GM21825 (cell line): ENCODE measurements at regions not wholly inside any gene's neighbourhood (a gene's known extent, or its start where the extent isn't known, plus 50 kb on each side); places are given as distances from the start of the nearest gene placed in this dataset.
"Not testable (repeated sequence)": the region's sequence is repeated elsewhere in the genome, so short reads cannot be mapped to it uniquely, and the experiment has no call there.

Experiments
- ATAC-seq: cut with Tn5 transposase; IDR thresholded peaks from one replicate; pipeline ENCODE4 v1.9.1; 2021; ENCODE audit warnings: mild to moderate bottlenecking, moderate library complexity; ENCODE audit not compliant: unreplicated experiment

- no peak for ATAC-seq
Measured at GRCh38 chr18:76721207-76721996, 101.0 kb upstream of the ZNF236 start.

GRCh38 chr18:76720683-76721082, 101.7 kb upstream of the ZNF236 start:
- ATAC-seq = no peak

- ATAC-seq = no peak
Measured at GRCh38 chr18:76715012-76715610, 107.2 kb upstream of the ZNF236 start.

DNA sequence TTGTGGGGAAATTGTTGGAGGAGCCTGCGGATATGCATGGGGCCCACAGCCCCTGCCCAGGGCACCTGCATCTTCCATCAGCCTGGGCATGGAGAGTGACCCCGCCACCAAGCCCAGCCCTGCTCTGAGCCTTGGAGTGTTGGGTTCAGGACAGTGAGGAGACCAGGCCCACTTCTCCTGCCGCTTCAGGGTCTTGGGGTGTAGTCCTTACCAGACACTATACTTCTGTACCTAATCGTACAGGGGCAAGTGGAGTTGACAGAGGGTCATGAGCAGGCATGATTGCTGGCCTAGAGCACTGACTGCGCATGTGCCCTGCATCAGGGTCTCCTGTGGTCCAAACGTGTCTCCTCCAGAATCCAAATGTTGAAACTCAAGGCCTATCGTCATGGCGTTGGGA, 108.9 kb upstream of the ZNF236 start:
- no peak for ATAC-seq

- no peak for ATAC-seq
Measured at GRCh38 chr18:76712511-76713140, 109.7 kb upstream of the ZNF236 start.

DNA sequence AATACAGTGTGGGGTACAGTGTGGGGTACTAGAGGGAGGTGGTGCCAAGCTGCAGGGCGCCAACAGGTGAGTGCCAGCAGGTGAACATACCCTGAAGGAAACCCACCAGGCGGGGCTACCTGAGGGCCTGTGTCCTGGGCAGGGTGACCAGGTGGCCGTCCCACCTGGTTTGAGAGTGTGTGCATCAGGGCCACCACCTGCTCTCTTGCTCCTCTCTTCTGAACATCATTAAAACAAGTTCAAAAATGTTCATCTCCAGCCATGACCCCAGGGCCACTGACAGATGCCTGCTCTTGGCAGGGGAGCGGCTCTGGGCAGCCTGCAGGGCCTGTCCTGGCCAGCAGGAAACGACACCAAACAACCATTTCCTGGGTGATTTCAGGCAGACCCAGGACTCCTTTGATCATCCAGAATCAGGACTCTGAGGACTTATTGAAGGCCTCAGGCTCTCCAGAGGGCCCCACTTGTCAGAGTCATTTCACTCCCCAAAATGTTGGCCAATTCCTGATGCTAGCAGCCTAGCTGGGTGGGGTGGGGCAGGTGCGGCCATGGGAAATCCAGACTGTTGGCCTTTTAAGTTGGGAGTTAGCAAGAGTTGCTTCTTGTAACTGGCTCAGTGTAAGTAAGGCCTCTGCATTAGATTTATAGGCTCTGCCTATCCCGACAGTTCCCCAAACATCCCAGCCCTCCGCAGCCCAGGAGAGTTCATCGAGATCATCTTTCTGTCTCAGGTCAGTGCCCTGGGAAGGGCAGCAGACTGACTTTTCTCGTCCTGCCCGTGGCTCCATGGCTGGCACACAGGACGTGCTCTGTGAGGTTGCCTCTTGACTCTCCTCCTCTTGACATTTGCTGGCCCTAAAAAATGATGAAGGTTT, 111.5 kb upstream of the ZNF236 start:
- no peak for ATAC-seq

DNA sequence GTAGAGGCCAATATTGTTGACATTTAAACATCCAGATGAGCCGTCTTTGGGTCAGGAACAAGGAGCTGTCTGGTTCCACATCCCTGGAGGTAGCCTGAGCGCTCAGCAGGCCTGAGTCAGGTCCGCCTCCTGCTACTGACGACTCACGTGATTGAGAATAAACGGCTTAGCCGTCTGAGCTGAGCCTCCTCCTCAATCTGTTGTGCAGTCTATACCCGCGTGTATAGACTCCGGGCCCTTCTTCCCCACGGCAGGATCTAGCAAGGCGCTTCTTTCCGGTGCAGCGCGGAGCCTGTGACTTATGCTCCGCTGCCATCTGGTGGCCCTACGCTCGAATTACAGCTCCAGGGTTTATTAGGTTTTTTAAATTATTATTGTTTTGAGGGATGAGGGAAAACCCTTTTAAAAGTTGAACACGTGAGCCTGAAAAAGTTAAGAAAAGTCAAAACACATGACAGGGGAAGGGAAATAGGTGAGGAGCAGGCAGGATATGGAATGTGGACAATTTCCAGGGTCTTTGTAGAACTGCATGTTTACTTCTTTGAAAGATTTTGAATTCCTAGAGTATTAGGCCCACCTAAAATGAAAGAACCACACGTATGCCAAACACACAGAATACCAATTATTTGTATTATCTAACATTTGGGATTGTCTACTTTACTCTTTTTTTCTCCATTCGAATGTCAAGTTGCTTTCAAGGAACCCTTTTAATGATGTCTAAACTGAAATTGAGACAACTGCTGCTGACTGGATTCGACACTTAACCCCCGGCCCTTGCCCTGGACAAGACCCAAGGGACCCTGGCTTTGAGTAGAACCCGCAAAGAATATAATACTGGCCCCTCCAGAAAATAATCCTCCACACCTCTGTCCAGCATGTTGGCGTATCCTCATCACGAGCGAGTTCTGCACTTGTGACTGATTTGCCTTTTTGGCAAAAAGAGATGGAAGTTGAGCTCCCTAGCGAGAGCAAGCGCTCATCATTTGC, 112.4 kb upstream of the ZNF236 start:
- peak; percentile 92 for ATAC-seq

DNA sequence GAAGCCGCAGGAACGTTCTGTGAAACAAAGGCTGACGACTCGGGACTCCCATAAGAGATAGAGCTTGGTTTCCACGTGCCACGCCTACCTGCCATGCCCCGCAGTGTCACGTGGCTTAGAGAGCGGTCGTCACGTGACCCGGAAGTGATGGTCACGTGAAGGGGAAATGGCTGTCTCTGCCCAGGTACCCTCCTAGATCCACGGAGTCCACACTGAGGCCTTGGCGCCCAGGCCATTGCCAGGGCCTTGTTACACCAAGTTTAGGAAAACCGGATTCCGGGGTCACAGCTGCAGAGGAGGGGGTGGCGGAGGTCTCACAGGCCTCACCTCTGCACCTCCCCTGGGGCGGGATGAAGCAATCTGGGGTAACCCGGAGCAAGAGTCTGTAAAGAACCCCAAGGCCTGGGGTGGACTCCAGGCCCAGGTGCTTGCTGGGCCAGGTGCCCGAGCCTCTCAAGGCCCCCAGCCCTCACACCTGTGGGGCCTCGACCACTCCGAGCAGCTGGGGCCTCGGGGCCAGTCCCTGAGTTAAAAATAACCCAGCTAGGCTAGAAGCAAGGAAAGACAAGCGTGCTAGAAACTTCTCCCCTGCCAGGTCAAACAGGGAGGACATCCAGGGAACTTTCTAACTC, 113.5 kb upstream of the ZNF236 start:
- no peak for ATAC-seq

DNA sequence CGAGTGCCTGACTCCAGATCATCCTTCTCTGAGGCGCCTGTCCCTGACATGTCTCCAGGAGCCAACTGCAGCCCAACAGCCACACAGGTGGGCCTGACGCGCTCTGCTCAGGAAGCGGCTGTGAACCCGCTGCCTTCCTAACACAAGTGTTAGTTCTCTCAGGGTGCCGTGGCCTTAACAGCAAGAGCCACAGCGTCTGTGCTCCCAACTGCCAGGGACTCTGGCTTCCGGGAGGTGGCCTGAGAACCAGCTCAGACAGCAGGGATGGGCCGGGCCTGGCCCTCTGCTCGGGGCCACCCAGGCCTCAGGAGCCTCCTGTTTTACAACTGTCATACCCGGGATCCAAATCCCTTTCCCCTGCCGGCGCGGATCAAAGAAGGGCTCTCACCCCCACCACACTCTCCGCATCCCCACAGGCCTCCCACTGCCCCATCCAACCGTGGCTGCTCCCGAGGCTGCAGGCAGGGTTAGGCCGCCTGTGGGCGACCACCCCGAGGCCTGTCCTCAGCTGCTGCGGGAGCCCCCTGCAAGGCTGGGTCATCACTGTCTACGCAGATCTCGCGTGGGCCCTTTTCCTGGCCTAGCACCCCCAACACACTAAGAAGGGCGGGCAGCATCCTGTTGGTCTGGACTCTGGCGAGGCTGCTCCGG, 114.2 kb upstream of the ZNF236 start:
- no peak for ATAC-seq

- ATAC-seq = no peak
Measured at GRCh38 chr18:76707534-76707933, 114.8 kb upstream of the ZNF236 start.

DNA sequence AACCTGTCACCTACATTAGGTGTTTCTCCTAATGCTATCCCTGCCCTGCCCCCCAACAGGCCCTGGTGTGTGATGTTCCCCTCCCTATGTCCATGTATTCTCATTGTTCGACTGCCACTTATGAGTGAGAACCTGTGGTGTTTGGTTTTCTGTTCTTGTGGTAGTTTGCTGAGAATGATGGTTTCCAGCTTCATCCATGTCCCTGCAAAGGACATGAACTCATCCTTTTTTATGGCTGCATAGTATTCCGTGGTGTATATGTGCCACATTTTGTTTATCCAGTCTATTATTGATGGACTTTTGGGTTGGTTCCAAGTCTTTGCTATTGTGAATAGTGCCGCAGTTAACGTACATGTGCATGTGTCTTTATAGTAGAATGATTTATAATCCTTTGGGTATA, 117.8 kb upstream of the ZNF236 start:
- not testable (repeated sequence) for ATAC-seq

DNA sequence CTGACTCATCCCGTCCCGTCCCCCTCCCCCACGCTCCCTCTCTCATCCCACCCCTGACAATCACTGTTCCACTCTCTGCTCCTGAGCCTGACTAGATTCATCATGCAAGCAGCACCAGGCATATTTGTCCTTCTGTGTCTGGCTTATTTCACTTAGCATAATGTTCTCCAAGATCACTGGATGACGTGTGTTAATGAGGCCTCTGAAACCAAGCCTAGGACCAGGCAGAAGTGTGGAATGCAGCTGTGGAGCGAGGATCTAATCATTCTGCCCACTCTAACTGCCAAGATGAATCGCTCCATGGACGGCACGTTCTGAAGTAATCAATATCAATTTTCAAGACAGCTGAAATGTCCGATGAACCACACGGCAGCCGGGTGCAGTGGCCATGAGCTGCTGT, 122.4 kb upstream of the ZNF236 start:
- ATAC-seq = no peak

GRCh38 chr18:76697441-76697901, 124.9 kb upstream of the ZNF236 start:
- no peak for ATAC-seq

GRCh38 chr18:76691800-76692199, 130.6 kb upstream of the ZNF236 start:
- ATAC-seq = no peak

GRCh38 chr18:76689646-76690264, 132.6 kb upstream of the ZNF236 start:
- ATAC-seq = no peak

GRCh38 chr18:76688724-76689472, 133.5 kb upstream of the ZNF236 start:
- no peak for ATAC-seq

- no peak for ATAC-seq
Measured at GRCh38 chr18:76687304-76687962, 134.9 kb upstream of the ZNF236 start.
